HFFc6 (cell line): ENCODE measurements at regions not wholly inside any gene's neighbourhood (a gene's known extent, or its start where the extent isn't known, plus 50 kb on each side); places are given as distances from the start of the nearest gene placed in this dataset.

ENCODE experiments used
- DNase-seq: peaks from one replicate; pipeline ENCODE4 v3.0.0-alpha.2; 2018
- H3K27ac Mint-ChIP-seq: 2 replicates; pipeline ENCODE4 v1.8.0; 2020; ENCODE audit warnings: mild to moderate bottlenecking, mixed read lengths
- H3K27me3 Mint-ChIP-seq: 2 replicates; pipeline ENCODE4 v1.8.0; 2021; ENCODE audit warnings: mild to moderate bottlenecking, moderate library complexity, mixed read lengths; ENCODE audit not compliant: insufficient read depth
- H3K36me3 Mint-ChIP-seq: 2 replicates; pipeline ENCODE4 v1.8.0; 2021; ENCODE audit warnings: low read depth, mixed read lengths
- H3K4me1 Mint-ChIP-seq: 2 replicates; pipeline ENCODE4 v1.8.0; 2020; ENCODE audit warnings: low read depth, mixed read lengths
- H3K4me3 Mint-ChIP-seq: 2 replicates; pipeline ENCODE4 v1.8.0; 2020; ENCODE audit warnings: mild to moderate bottlenecking, moderate library complexity, mixed read lengths
- H3K9me3 Mint-ChIP-seq: 2 replicates; pipeline ENCODE4 v1.8.0; 2020; ENCODE audit warnings: mild to moderate bottlenecking, mixed read lengths
- TF ChIP-seq, protein P1 (sequence below): fragments of 200-600 bp; sonication (generic); IDR thresholded peaks from 2 replicates; pipeline ENCODE4 v1.5.0; 2021; ENCODE audit warnings: antibody characterized with exemption, mild to moderate bottlenecking

DNA sequence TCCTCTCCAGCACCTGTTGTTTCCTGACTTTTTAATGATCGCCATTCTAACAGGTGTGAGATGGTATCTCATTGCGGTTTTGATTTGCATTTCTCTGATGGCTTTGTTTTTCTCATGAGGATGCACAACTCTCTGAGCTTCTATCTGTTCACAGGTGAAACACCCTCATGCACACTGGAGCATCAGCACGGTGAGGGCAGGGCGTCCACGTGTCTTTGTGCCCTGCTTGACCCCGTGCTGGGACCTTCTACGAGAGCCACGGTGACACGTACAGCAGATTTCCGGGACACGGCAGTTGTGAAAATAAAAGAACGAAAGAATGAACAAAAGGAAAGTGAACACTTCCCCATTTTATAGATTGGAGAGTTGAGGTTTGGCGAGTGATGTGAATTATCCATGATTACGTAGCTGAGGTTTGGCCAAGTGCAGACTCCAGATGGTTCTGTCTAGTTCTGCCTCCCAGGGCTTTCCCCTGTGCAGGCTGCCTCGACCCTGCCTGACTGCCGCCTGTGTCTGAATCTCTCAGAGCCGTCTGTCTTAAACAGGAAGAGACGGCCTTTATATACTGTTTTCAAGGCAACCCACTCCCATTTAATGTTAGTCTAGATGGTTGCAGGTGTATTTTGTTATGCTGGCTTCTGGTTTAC, 67.8 kb upstream of the SORBS2 start:
- H3K36me3 Mint-ChIP-seq: no peaks in the 10 kb centered on the region
- peaks cover 21% of the 10 kb centered on the region for H3K4me1 Mint-ChIP-seq
- no peak overlapping the region; the same call in 1 of the 2 replicates for H3K4me3 Mint-ChIP-seq
- peaks cover 1% of the 10 kb centered on the region; the same call in 1 of the 2 replicates for H3K27me3 Mint-ChIP-seq
- H3K27ac Mint-ChIP-seq: no peak overlapping the region
- TF ChIP-seq, protein P1, sequence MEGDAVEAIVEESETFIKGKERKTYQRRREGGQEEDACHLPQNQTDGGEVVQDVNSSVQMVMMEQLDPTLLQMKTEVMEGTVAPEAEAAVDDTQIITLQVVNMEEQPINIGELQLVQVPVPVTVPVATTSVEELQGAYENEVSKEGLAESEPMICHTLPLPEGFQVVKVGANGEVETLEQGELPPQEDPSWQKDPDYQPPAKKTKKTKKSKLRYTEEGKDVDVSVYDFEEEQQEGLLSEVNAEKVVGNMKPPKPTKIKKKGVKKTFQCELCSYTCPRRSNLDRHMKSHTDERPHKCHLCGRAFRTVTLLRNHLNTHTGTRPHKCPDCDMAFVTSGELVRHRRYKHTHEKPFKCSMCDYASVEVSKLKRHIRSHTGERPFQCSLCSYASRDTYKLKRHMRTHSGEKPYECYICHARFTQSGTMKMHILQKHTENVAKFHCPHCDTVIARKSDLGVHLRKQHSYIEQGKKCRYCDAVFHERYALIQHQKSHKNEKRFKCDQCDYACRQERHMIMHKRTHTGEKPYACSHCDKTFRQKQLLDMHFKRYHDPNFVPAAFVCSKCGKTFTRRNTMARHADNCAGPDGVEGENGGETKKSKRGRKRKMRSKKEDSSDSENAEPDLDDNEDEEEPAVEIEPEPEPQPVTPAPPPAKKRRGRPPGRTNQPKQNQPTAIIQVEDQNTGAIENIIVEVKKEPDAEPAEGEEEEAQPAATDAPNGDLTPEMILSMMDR: no peak
- no peak for DNase-seq
- H3K9me3 Mint-ChIP-seq: no peaks in the 10 kb centered on the region

DNA sequence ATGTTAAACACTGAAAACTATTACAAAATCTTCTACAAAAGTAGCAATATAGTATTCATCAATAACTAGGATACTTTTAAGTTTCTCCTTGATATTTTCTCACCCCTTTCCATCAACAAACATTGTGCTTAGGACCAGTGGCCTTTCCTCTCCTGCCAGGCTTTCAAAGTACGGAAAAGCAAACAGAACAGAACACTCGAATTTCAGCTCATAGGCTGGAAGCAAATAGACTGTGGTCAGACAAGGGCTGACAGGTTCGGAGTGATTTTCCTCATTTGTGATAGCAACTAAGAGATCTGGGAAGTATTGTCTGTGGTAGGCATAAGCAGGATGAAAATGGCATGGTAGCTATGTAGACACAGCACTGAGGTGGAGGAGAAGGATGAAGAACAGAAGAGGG, 68.6 kb upstream of the SORBS2 start:
- no peak for DNase-seq
- H3K27me3 Mint-ChIP-seq: peaks cover 1% of the 10 kb centered on the region; the same call in 1 of the 2 replicates
- H3K4me1 Mint-ChIP-seq: peaks cover 13% of the 10 kb centered on the region
- no peaks in the 10 kb centered on the region for H3K9me3 Mint-ChIP-seq
- no peaks in the 10 kb centered on the region for H3K36me3 Mint-ChIP-seq
- no peak overlapping the region for H3K27ac Mint-ChIP-seq
- TF ChIP-seq, protein P1: no peak
- peak overlapping the region; percentile 14 for H3K4me3 Mint-ChIP-seq

DNA sequence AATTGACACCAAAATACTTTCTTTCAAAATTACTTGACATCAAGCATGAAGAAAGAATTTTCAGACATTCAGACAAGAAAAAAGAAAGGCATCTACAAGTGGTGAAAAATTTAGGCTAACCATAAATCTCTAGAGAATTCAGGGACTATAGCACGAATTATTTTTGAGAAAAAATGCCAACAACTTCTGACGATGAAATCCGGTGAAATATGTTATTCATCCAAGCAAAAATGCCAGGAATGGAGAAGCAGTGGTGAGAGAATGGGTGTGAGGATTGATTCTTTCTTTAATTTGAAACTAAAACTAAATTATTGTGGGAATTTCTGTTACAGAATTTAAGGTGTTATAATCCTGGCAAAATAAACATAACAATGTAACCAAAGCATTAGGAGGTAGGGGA, 69.4 kb upstream of the SORBS2 start:
- TF ChIP-seq, protein P1: no peak
- H3K27me3 Mint-ChIP-seq: peaks cover 1% of the 10 kb centered on the region; the same call in 1 of the 2 replicates
- H3K4me1 Mint-ChIP-seq: peaks cover 10% of the 10 kb centered on the region
- H3K27ac Mint-ChIP-seq: no peak overlapping the region
- H3K9me3 Mint-ChIP-seq: no peaks in the 10 kb centered on the region
- no peak for DNase-seq
- H3K4me3 Mint-ChIP-seq: no peak overlapping the region
- H3K36me3 Mint-ChIP-seq: no peaks in the 10 kb centered on the region

DNA sequence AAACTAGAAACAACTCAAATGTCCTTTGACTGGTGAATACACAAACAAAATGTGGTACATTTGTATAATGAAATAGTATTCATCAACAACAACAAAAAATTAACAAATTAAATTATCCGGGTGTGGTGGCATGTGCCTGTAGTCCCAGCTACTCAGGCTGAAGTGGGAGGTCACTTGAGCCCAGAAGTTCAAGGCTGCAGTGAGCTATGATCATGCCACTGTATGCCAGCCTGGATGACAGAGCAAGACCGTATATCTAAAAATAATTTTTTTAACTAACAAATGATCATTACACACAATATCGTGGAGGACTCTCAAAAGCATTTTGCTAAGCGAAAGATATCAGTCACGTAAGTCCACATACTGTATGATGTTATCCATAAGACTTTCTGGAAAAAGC, 71.6 kb upstream of the SORBS2 start:
- TF ChIP-seq, protein P1: no peak
- H3K27me3 Mint-ChIP-seq: peaks cover 1% of the 10 kb centered on the region
- peaks cover 6% of the 10 kb centered on the region for H3K36me3 Mint-ChIP-seq
- no peak overlapping the region for H3K4me3 Mint-ChIP-seq
- peaks cover 10% of the 10 kb centered on the region for H3K4me1 Mint-ChIP-seq
- no peak overlapping the region for H3K27ac Mint-ChIP-seq
- H3K9me3 Mint-ChIP-seq: peaks cover 7% of the 10 kb centered on the region
- no peak for DNase-seq

DNA sequence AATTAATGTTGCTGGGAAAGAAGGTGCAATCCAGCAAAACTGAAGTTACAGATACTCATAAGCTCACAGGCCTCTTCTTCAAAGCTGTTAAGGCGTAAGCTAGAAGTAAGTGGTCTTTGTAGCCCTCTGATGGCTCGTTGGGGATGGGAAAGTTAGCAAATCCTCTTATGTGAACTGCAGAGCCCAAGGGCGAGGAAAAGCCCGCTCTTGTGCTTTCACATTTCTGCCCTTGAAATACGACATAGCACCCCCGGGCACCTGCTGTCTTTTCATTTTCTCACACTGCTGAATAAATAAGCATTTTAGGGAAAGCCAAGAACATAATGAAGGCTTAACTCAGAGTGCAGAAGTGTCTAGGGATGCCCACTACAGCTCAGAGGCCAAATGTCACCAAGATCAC, 73.1 kb upstream of the SORBS2 start:
- peaks cover 7% of the 10 kb centered on the region for H3K36me3 Mint-ChIP-seq
- no peak overlapping the region for H3K4me3 Mint-ChIP-seq
- H3K27me3 Mint-ChIP-seq: peaks cover 2% of the 10 kb centered on the region
- H3K9me3 Mint-ChIP-seq: peaks cover 11% of the 10 kb centered on the region
- no peak overlapping the region for H3K27ac Mint-ChIP-seq
- TF ChIP-seq, protein P1: no peak
- H3K4me1 Mint-ChIP-seq: peaks cover 10% of the 10 kb centered on the region
- no peak for DNase-seq
